NT2/D1 (cell line): ENCODE measurements at regions not wholly inside any gene's neighbourhood (a gene's known extent, or its start where the extent isn't known, plus 50 kb on each side); places are given as distances from the start of the nearest gene placed in this dataset.

ENCODE experiments used
- SUZ12 ChIP-seq: IDR thresholded peaks from 2 replicates; pipeline ENCODE4 v1.6.1; 2011; ENCODE audit not compliant: insufficient read length, insufficient read depth; ENCODE audit errors: extremely low read depth
- ZNF274 ChIP-seq: IDR thresholded peaks from 2 replicates; pipeline ENCODE4 v1.6.1; 2011; ENCODE audit warnings: mild to moderate bottlenecking, low read depth, low read length

DNA sequence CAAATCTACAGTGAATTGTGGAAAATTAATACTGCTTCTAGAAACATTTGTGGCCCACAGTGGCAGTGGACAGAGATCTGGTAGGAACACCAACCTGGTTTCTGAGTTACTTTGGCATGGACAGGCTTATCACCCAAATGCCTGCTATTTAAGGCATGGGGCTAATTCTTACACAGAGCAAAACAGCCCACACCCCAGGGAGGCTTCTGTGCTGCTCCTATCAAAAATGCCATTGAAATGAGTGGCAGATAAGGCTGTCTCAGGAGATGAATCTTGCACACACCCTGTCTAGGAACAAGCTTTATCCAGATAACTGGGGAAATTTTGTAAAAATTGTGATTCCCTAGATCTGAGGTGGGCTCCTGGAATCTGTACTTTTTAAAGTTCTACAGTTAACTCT is 307.1 kb downstream of the TLE1 start:
- no peak for TF ChIP-seq SUZ12
- no peak for TF ChIP-seq ZNF274
